AG09309 (cell line): ENCODE measurements at regions not wholly inside any gene's neighbourhood (a gene's known extent, or its start where the extent isn't known, plus 50 kb on each side); places are given as distances from the start of the nearest gene placed in this dataset.

Experiments used
- DNase-seq: peaks from one replicate; pipeline ENCODE4 v3.0.0-alpha.2; 2010; ENCODE audit warnings: low read depth
- H3K4me3 ChIP-seq: 2 replicates; pipeline ENCODE4 v1.5.1; 2011; ENCODE audit warnings: mild to moderate bottlenecking, low read depth, low read length, moderate library complexity; ENCODE audit not compliant: control insufficient read depth
- CTCF ChIP-seq: IDR thresholded peaks from 2 replicates; pipeline ENCODE4 v1.5.1; 2011; ENCODE audit warnings: mild to moderate bottlenecking, low read depth, low read length, inconsistent platforms; ENCODE audit not compliant: insufficient read depth, control insufficient read depth; ENCODE audit errors: missing control alignments

- DNase-seq = no peak
- no peak overlapping the region for H3K4me3 ChIP-seq
- TF ChIP-seq CTCF = no peak
Measured at GRCh38 chr2:121900391-121900790, 144.9 kb downstream of the TSN start.

GRCh38 chr2:121902171-121902591 is 146.7 kb downstream of the TSN start:
- no peak for TF ChIP-seq CTCF
- DNase-seq = no peak
- no peak overlapping the region for H3K4me3 ChIP-seq

GRCh38 chr2:121902616-121903015 is 147.2 kb downstream of the TSN start:
- no peak overlapping the region for H3K4me3 ChIP-seq
- no peak for TF ChIP-seq CTCF
- DNase-seq = no peak

GRCh38 chr2:121903037-121903689 is 147.7 kb downstream of the TSN start:
- no peak for DNase-seq
- H3K4me3 ChIP-seq = no peak overlapping the region
- no peak for TF ChIP-seq CTCF

GRCh38 chr2:121904656-121905055 is 149.2 kb downstream of the TSN start:
- H3K4me3 ChIP-seq = no peak overlapping the region
- DNase-seq = no peak

GRCh38 chr2:121905201-121905600 is 149.8 kb downstream of the TSN start:
- DNase-seq = no peak
- no peak for TF ChIP-seq CTCF
- no peak overlapping the region for H3K4me3 ChIP-seq

More at GRCh38 chr2:121904656-121905055, 149.2 kb downstream of the TSN start:
- no peak for TF ChIP-seq CTCF
